ENCODE measurements at regions not wholly inside any gene's neighbourhood (a gene's known extent, or its start where the extent isn't known, plus 50 kb on each side); places are given as distances from the start of the nearest gene placed in this dataset.
A peak's percentile ranks its signal among the peaks of the same experiment; 100 is the strongest.

- no peak for TF ChIP-seq POLR2AphosphoS5 (IDR thresholded peaks at IDR 0.05; ENCODE audit: low read depth, low read length)
- TF ChIP-seq, protein P1, sequence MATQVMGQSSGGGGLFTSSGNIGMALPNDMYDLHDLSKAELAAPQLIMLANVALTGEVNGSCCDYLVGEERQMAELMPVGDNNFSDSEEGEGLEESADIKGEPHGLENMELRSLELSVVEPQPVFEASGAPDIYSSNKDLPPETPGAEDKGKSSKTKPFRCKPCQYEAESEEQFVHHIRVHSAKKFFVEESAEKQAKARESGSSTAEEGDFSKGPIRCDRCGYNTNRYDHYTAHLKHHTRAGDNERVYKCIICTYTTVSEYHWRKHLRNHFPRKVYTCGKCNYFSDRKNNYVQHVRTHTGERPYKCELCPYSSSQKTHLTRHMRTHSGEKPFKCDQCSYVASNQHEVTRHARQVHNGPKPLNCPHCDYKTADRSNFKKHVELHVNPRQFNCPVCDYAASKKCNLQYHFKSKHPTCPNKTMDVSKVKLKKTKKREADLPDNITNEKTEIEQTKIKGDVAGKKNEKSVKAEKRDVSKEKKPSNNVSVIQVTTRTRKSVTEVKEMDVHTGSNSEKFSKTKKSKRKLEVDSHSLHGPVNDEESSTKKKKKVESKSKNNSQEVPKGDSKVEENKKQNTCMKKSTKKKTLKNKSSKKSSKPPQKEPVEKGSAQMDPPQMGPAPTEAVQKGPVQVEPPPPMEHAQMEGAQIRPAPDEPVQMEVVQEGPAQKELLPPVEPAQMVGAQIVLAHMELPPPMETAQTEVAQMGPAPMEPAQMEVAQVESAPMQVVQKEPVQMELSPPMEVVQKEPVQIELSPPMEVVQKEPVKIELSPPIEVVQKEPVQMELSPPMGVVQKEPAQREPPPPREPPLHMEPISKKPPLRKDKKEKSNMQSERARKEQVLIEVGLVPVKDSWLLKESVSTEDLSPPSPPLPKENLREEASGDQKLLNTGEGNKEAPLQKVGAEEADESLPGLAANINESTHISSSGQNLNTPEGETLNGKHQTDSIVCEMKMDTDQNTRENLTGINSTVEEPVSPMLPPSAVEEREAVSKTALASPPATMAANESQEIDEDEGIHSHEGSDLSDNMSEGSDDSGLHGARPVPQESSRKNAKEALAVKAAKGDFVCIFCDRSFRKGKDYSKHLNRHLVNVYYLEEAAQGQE (IDR thresholded peaks at IDR 0.05; ENCODE audit: insufficient read depth in 1 of 2, low read depth in 2 of 2, low read length in 1 of 2): no peak
- no peak for TF ChIP-seq TCF7L2 (IDR thresholded peaks at IDR 0.05; ENCODE audit: low read depth, low read length)
- Histone ChIP-seq H3K27ac (ENCODE audit: low read length) (peak overlapping the region; percentile 42; the same call in 1 of the 2 replicates), H3K4me1 (ENCODE audit: control insufficient read depth, insufficient read depth, low read length) (peaks cover 4% of the 10 kb centered on the region; the same call in 1 of the 2 replicates), H3K27me3 (ENCODE audit: control insufficient read depth, insufficient read depth, low read length) (no peaks in the 10 kb centered on the region), H3K36me3 (ENCODE audit: control insufficient read depth, insufficient read depth, low read length) (no peaks in the 10 kb centered on the region), H3K9me3 (ENCODE audit: control insufficient read depth, insufficient read depth, low read depth, low read length) (no peaks in the 10 kb centered on the region), H3K4me3 (ENCODE audit: low read depth in 2 of 2, low read length in 2 of 2) (no peak overlapping the region)
- BruUV-seq (replicated peaks): no TSS peak
- DNase-seq (ENCODE audit: low read depth, low spot score) (no peak), ATAC-seq (peak; percentile 88)
- in situ Hi-C loops (cut with HindIII; ENCODE audit: low pct_unique_long_range_greater_than_20kb, low sequenced_read_pairs) (no loop called here), intact Hi-C loops (cut with micrococcal nuclease; ENCODE audit: unreplicated experiment) (no loop called here)
- CTCF ChIA-PET: no interaction called here
- POLR2A ChIA-PET: no interaction called here
Measured at GRCh38 chr11:27934830-27935145, 173.2 kb downstream of the KIF18A start.

- no peaks in the 10 kb centered on the region for H3K36me3 ChIP-seq (ENCODE audit: control insufficient read depth, insufficient read depth, low read length)
- peaks cover 4% of the 10 kb centered on the region; the same call in 1 of the 2 replicates for H3K4me1 ChIP-seq (ENCODE audit: control insufficient read depth, insufficient read depth, low read length)
- TF ChIP-seq POLR2AphosphoS5 (IDR thresholded peaks at IDR 0.05; ENCODE audit: low read depth, low read length) (no peak), TCF7L2 (IDR thresholded peaks at IDR 0.05; ENCODE audit: low read depth, low read length) (peak; percentile 37; the same call in 1 of the 2 replicates)
- no peaks in the 10 kb centered on the region for H3K27me3 ChIP-seq (ENCODE audit: control insufficient read depth, insufficient read depth, low read length)
- ChIA-PET POLR2A (no interaction called here), CTCF (no interaction called here)
- H3K9me3 ChIP-seq (ENCODE audit: control insufficient read depth, insufficient read depth, low read depth, low read length): no peaks in the 10 kb centered on the region
- in situ Hi-C loops (cut with HindIII; ENCODE audit: low pct_unique_long_range_greater_than_20kb, low sequenced_read_pairs) (no loop called here), intact Hi-C loops (cut with micrococcal nuclease; ENCODE audit: unreplicated experiment) (no loop called here)
- ATAC-seq: peak; percentile 77
- no TSS peak for BruUV-seq (replicated peaks)
- H3K4me3 ChIP-seq (ENCODE audit: low read depth in 2 of 2, low read length in 2 of 2): no peak overlapping the region
- DNase-seq (ENCODE audit: low read depth, low spot score): no peak
- H3K27ac ChIP-seq (ENCODE audit: low read length): peak overlapping the region; percentile 54
Measured at GRCh38 chr11:27933992-27934829, 173.7 kb downstream of the KIF18A start.

GRCh38 chr11:27931770-27932169 is 176.2 kb downstream of the KIF18A start:
- CTCF ChIA-PET: no interaction called here
- in situ Hi-C loops (cut with HindIII; ENCODE audit: low pct_unique_long_range_greater_than_20kb, low sequenced_read_pairs) (no loop called here), intact Hi-C loops (cut with micrococcal nuclease; ENCODE audit: unreplicated experiment) (no loop called here)
- no peak for DNase-seq (ENCODE audit: low read depth, low spot score)
- ATAC-seq: no peak
- Histone ChIP-seq H3K27me3 (ENCODE audit: control insufficient read depth, insufficient read depth, low read length) (no peaks in the 10 kb centered on the region), H3K4me3 (ENCODE audit: low read depth in 2 of 2, low read length in 2 of 2) (no peak overlapping the region), H3K4me1 (ENCODE audit: control insufficient read depth, insufficient read depth, low read length) (peaks cover 4% of the 10 kb centered on the region; the same call in 1 of the 2 replicates), H3K27ac (ENCODE audit: low read length) (no peak overlapping the region), H3K9me3 (ENCODE audit: control insufficient read depth, insufficient read depth, low read depth, low read length) (no peaks in the 10 kb centered on the region), H3K36me3 (ENCODE audit: control insufficient read depth, insufficient read depth, low read length) (no peaks in the 10 kb centered on the region)
- no peak for TF ChIP-seq SIN3A (IDR thresholded peaks at IDR 0.05; ENCODE audit: borderline replicate concordance, insufficient read depth, low read depth, low read length)
- TF ChIP-seq, protein P1 (IDR thresholded peaks at IDR 0.05; ENCODE audit: insufficient read depth in 1 of 2, low read depth in 2 of 2, low read length in 1 of 2): no peak
- no peak for TF ChIP-seq POLR2AphosphoS5 (IDR thresholded peaks at IDR 0.05; ENCODE audit: low read depth, low read length)
- no peak for TF ChIP-seq CTCF (IDR thresholded peaks at IDR 0.05)
- TF ChIP-seq TCF7L2 (IDR thresholded peaks at IDR 0.05; ENCODE audit: low read depth, low read length): no peak
- POLR2A ChIA-PET: no interaction called here
- BruUV-seq (replicated peaks): no TSS peak
